PFSK-1 (cell line): ENCODE measurements at regions not wholly inside any gene's neighbourhood (a gene's known extent, or its start where the extent isn't known, plus 50 kb on each side); places are given as distances from the start of the nearest gene placed in this dataset.

Experiments
- FOXP2 ChIP-seq: optimal IDR thresholded peaks from 2 replicates; pipeline ENCODE3; 2011; ENCODE audit warnings: borderline replicate concordance, control low read depth, inconsistent platforms; ENCODE audit not compliant: insufficient read depth; ENCODE audit errors: extremely low read length, extremely low read depth
- POLR2AphosphoS5 ChIP-seq: IDR thresholded peaks from 2 replicates; pipeline ENCODE4 v1.6.1; 2012; ENCODE audit warnings: low read depth, mild to moderate bottlenecking, control low read depth, low read length, moderate library complexity
- SIN3A ChIP-seq: IDR thresholded peaks from 2 replicates; pipeline ENCODE4 v1.6.1; 2012; ENCODE audit warnings: mild to moderate bottlenecking, low read length, moderate library complexity, borderline replicate concordance; ENCODE audit not compliant: insufficient read depth
- TAF1 ChIP-seq: IDR thresholded peaks from 2 replicates; pipeline ENCODE4 v1.6.1; 2012; ENCODE audit warnings: low read length, control low read depth, borderline replicate concordance; ENCODE audit not compliant: insufficient read depth
- TF ChIP-seq, protein P1 (sequence below), 2 experiments: IDR thresholded peaks; 2 replicates each; pipeline versions ENCODE4 v1.6.1 to v1.8.0; 2011 to 2012; ENCODE audit warnings: low read depth in 2 of 2, low read length in 2 of 2, control low read depth in 1 of 2, inconsistent platforms in 1 of 2, mild to moderate bottlenecking in 1 of 2, moderate library complexity in 1 of 2; ENCODE audit not compliant: insufficient read depth in 1 of 2

DNA sequence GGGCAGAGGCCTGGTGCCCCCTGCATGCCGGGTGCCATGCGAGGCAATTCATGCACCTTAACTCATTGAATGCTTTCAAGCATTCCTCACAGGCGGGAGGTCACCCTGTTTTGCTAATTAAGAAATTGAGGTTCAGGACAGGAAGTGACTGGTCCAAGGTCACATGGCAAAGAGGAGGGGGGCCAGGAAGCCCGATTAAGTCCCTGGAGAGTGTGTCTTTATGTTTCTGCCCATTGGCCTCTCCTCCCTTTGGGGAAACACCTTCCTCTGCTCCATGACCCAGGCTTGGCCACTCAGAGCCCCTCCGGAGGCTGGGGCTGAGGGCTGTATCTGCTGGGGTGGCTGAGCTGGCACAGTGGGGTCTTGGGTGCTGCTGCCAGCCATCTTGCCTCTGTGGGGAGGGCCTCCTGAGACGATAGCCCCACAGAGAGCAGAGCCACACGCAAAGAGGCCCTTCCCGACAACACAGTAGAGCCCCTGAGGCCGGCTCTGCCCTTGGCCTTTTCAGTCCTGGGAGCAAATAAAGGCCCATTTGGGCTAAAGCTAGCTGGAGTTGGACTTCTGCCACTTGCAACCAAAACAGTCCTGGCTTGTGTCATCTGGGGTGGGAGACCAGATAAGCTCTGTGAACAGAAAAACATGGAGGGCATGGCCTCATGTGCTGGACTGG lies 90.8 kb upstream of the NEURL1B start:
- no peak for TF ChIP-seq POLR2AphosphoS5
- TF ChIP-seq, protein P1, sequence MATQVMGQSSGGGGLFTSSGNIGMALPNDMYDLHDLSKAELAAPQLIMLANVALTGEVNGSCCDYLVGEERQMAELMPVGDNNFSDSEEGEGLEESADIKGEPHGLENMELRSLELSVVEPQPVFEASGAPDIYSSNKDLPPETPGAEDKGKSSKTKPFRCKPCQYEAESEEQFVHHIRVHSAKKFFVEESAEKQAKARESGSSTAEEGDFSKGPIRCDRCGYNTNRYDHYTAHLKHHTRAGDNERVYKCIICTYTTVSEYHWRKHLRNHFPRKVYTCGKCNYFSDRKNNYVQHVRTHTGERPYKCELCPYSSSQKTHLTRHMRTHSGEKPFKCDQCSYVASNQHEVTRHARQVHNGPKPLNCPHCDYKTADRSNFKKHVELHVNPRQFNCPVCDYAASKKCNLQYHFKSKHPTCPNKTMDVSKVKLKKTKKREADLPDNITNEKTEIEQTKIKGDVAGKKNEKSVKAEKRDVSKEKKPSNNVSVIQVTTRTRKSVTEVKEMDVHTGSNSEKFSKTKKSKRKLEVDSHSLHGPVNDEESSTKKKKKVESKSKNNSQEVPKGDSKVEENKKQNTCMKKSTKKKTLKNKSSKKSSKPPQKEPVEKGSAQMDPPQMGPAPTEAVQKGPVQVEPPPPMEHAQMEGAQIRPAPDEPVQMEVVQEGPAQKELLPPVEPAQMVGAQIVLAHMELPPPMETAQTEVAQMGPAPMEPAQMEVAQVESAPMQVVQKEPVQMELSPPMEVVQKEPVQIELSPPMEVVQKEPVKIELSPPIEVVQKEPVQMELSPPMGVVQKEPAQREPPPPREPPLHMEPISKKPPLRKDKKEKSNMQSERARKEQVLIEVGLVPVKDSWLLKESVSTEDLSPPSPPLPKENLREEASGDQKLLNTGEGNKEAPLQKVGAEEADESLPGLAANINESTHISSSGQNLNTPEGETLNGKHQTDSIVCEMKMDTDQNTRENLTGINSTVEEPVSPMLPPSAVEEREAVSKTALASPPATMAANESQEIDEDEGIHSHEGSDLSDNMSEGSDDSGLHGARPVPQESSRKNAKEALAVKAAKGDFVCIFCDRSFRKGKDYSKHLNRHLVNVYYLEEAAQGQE (IDR thresholded peaks at IDR 0.05; ENCODE audit: insufficient read depth in 1 of 2, low read depth in 2 of 2, low read length in 2 of 2): no peak
- TF ChIP-seq SIN3A: no peak
- no peak for TF ChIP-seq TAF1
- no peak for TF ChIP-seq FOXP2
